ENCODE measurements at regions not wholly inside any gene's neighbourhood (a gene's known extent, or its start where the extent isn't known, plus 50 kb on each side); places are given as distances from the start of the nearest gene placed in this dataset.

- TF ChIP-seq CTCF (IDR thresholded peaks at IDR 0.05), result no peak
- TF ChIP-seq POLR2A (IDR thresholded peaks at IDR 0.05), result no peak
These were observed 757.6 kb downstream of the NR4A2 start for GRCh38 chr2:155574941-155575340.

Data from testis (tissue), 2 donors.